ENCODE measurements at regions not wholly inside any gene's neighbourhood (a gene's known extent, or its start where the extent isn't known, plus 50 kb on each side); places are given as distances from the start of the nearest gene placed in this dataset.

GRCh38 chr2:37541516-37541915 is 129.9 kb downstream of the CDC42EP3 start:
- DNase-seq (no peak), ATAC-seq (no peak)
- H3K4me1 ChIP-seq = no peaks in the 10 kb centered on the region
- intact Hi-C loops (cut with DNase I) = no loop called here
- H3K9me3 ChIP-seq = no peaks in the 10 kb centered on the region
- no peaks in the 10 kb centered on the region for H3K36me3 ChIP-seq
- H3K4me3 ChIP-seq = no peak overlapping the region
- TF ChIP-seq CTCF (IDR thresholded peaks at IDR 0.05) = no peak
- H3K27ac ChIP-seq = no peak overlapping the region
- no peaks in the 10 kb centered on the region for H3K27me3 ChIP-seq (ENCODE audit: low read depth)

- no peak for TF ChIP-seq CTCF (IDR thresholded peaks at IDR 0.05)
- Histone ChIP-seq H3K4me1 (no peaks in the 10 kb centered on the region), H3K36me3 (no peaks in the 10 kb centered on the region), H3K4me3 (no peak overlapping the region), H3K9me3 (no peaks in the 10 kb centered on the region), H3K27me3 (ENCODE audit: low read depth) (no peaks in the 10 kb centered on the region), H3K27ac (no peak overlapping the region)
- no peak for DNase-seq
- no peak for ATAC-seq
- intact Hi-C loops (cut with DNase I) = no loop called here
Observed at GRCh38 chr2:37543999-37544557, 127.4 kb downstream of the CDC42EP3 start.

DNA sequence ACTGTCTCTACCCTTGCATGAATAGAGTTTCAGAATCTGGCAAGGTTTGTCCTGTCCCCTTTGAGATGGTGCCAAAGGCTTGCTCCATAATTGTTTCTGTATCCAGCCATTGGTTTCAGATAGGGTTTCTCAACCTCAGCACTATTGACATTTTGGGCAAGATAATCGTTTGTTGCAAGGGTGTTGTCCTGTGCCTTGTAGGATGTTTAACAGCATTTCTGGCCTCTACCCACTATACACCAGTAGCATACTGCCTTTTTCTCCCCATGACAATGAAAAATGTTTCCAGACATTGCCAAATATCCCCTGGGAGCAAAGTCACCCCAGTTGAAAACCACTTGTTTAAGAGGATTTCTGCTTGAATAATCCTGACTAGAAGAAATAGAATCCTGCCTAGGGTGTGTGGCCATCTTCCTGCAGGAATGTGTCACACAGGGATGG is 126.8 kb downstream of the CDC42EP3 start:
- no peak for ATAC-seq
- Histone ChIP-seq H3K9me3 (no peaks in the 10 kb centered on the region), H3K27ac (no peak overlapping the region), H3K27me3 (ENCODE audit: low read depth) (no peaks in the 10 kb centered on the region), H3K4me3 (no peak overlapping the region), H3K36me3 (no peaks in the 10 kb centered on the region), H3K4me1 (no peaks in the 10 kb centered on the region)
- no peak for TF ChIP-seq CTCF (IDR thresholded peaks at IDR 0.05)
- intact Hi-C loops (cut with DNase I) = no loop called here
- no peak for DNase-seq

GRCh38 chr2:37549598-37549997 is 121.8 kb downstream of the CDC42EP3 start:
- Histone ChIP-seq H3K9me3 (no peaks in the 10 kb centered on the region), H3K27me3 (ENCODE audit: low read depth) (no peaks in the 10 kb centered on the region), H3K36me3 (no peaks in the 10 kb centered on the region), H3K27ac (no peak overlapping the region), H3K4me3 (no peak overlapping the region), H3K4me1 (no peaks in the 10 kb centered on the region)
- DNase-seq = no peak
- ATAC-seq = no peak
- no peak for TF ChIP-seq CTCF (IDR thresholded peaks at IDR 0.05)
- intact Hi-C loops (cut with DNase I) = no loop called here

- no peaks in the 10 kb centered on the region for H3K36me3 ChIP-seq
- DNase-seq (no peak), ATAC-seq (no peak)
- no peaks in the 10 kb centered on the region for H3K4me1 ChIP-seq
- H3K27me3 ChIP-seq (ENCODE audit: low read depth) = no peaks in the 10 kb centered on the region
- no peaks in the 10 kb centered on the region for H3K9me3 ChIP-seq
- no peak overlapping the region for H3K4me3 ChIP-seq
- TF ChIP-seq CTCF (IDR thresholded peaks at IDR 0.05) = no peak
- H3K27ac ChIP-seq = no peak overlapping the region
- intact Hi-C loops (cut with DNase I) = no loop called here
Observed at GRCh38 chr2:37550190-37550589, 121.3 kb downstream of the CDC42EP3 start.

DNA sequence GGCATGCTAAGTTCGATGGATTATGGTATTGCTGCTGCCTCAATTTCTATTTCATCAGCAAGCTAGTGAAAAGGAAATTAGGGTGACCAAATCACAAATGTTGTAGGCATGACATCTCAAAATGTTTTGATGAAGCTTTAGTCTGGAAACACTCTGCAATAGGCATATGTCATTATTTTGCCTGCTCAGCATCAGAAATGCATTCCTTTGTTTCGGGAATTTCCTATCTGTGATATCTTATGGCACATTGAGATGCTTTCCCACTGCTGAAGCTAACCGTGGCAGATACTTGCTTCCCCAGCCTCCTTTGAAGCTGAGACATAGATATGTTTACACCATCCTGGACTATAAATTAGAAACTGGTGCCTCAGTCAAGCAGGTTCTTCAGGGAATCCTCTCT is 119.7 kb downstream of the CDC42EP3 start:
- Histone ChIP-seq H3K9me3 (no peaks in the 10 kb centered on the region), H3K36me3 (no peaks in the 10 kb centered on the region)

More for the DNA sequence above, 119.7 kb downstream of the CDC42EP3 start:
- Histone ChIP-seq H3K4me1 (no peaks in the 10 kb centered on the region), H3K27ac (no peak overlapping the region), H3K27me3 (ENCODE audit: low read depth) (no peaks in the 10 kb centered on the region), H3K4me3 (no peak overlapping the region)
- intact Hi-C loops (cut with DNase I) = no loop called here
- TF ChIP-seq CTCF (IDR thresholded peaks at IDR 0.05) = no peak
- no peak for DNase-seq
- ATAC-seq = no peak

Data from lower lobe of right lung (tissue), 2 donors.